ENCODE measurements at regions not wholly inside any gene's neighbourhood (a gene's known extent, or its start where the extent isn't known, plus 50 kb on each side); places are given as distances from the start of the nearest gene placed in this dataset.

- ATAC-seq (no peak), DNase-seq (ENCODE audit: low read depth, low spot score) (no peak)
- TF ChIP-seq ELF1 (IDR thresholded peaks at IDR 0.05; ENCODE audit: borderline replicate concordance, low read depth) (no peak), ATF3 (IDR thresholded peaks at IDR 0.05) (no peak), FOSL1 (IDR thresholded peaks at IDR 0.05; ENCODE audit: low read depth) (no peak), SP1 (IDR thresholded peaks at IDR 0.05; ENCODE audit: low read depth) (no peak)
- Histone ChIP-seq H3K27ac (ENCODE audit: low read depth, low read length) (no peak overlapping the region), H3K9me2 (ENCODE audit: insufficient read depth) (no peaks in the 10 kb centered on the region), H3K27me3 (ENCODE audit: insufficient read depth, low read length) (peaks cover 8% of the 10 kb centered on the region; the same call in 1 of the 2 replicates), H4K20me1 (ENCODE audit: insufficient read depth) (no peaks in the 10 kb centered on the region), H3K9me3 (ENCODE audit: control insufficient read depth in 1 of 2, insufficient read depth in 1 of 2, low read depth in 1 of 2, low read length in 2 of 2) (no peaks in the 10 kb centered on the region), H3K4me2 (ENCODE audit: low read length) (no peak overlapping the region), H3K36me3 (ENCODE audit: control insufficient read depth in 1 of 2, insufficient read depth in 2 of 2, low read length in 2 of 2) (no peaks in the 10 kb centered on the region), H3K9ac (ENCODE audit: low read length) (no peak overlapping the region), H3K4me1 (ENCODE audit: control insufficient read depth in 1 of 2, insufficient read depth in 2 of 2, low read length in 2 of 2) (peaks cover 8 to 15% of the 10 kb centered on the region in 2 experiments; a peak in 3 of 4 replicates), H3K4me3 (replicated peaks in 1 of 2; ENCODE audit: low read depth in 1 of 2, low read length in 2 of 2) (no peak overlapping the region), H2AFZ (ENCODE audit: low read depth, low read length, poor library complexity, severe bottlenecking) (no peak overlapping the region), H3K79me2 (ENCODE audit: insufficient read depth, low read length) (no peaks in the 10 kb centered on the region)
- POLR2A ChIA-PET = no interaction called here
- BruUV-seq (replicated peaks) = no TSS peak
- intact Hi-C loops (cut with micrococcal nuclease) = no loop called here
- RAD21 ChIA-PET (ENCODE audit: low non-redundant PET in 1 of 2, low total read pairs in 2 of 2, uncharacterized antibody in 2 of 2, unreplicated experiment in 2 of 2) = no interaction called here
- CTCF ChIA-PET = no interaction called here
Observed at GRCh38 chr3:127410678-127411077, 122.8 kb upstream of the PRR20G start.

- H3K9ac ChIP-seq (ENCODE audit: low read length) = no peak overlapping the region
- no peaks in the 10 kb centered on the region for H3K9me3 ChIP-seq (ENCODE audit: control insufficient read depth in 1 of 2, insufficient read depth in 1 of 2, low read depth in 1 of 2, low read length in 2 of 2)
- H4K20me1 ChIP-seq (ENCODE audit: insufficient read depth) = no peaks in the 10 kb centered on the region
- RAD21 ChIA-PET (ENCODE audit: low non-redundant PET in 1 of 2, low total read pairs in 2 of 2, uncharacterized antibody in 2 of 2, unreplicated experiment in 2 of 2) = no interaction called here
- intact Hi-C loops (cut with micrococcal nuclease) = no loop called here
- no peak overlapping the region for H3K4me3 ChIP-seq (replicated peaks in 1 of 2; ENCODE audit: low read depth in 1 of 2, low read length in 2 of 2)
- H3K9me2 ChIP-seq (ENCODE audit: insufficient read depth) = no peaks in the 10 kb centered on the region
- ATAC-seq (no peak), DNase-seq (ENCODE audit: low read depth, low spot score) (no peak)
- CTCF ChIA-PET = no interaction called here
- no peak overlapping the region for H3K4me2 ChIP-seq (ENCODE audit: low read length)
- no TSS peak for BruUV-seq (replicated peaks)
- peaks cover 8% of the 10 kb centered on the region; the same call in 1 of the 2 replicates for H3K27me3 ChIP-seq (ENCODE audit: insufficient read depth, low read length)
- TF ChIP-seq POLR2A (IDR thresholded peaks at IDR 0.05; ENCODE audit: borderline replicate concordance, extremely low read depth, insufficient read depth, insufficient read length) = no peak
- no peak for TF ChIP-seq EZH2 (IDR thresholded peaks at IDR 0.05)
- no peak for TF ChIP-seq RAD21 (IDR thresholded peaks at IDR 0.05; ENCODE audit: low read depth)
- TF ChIP-seq ZNF274 (IDR thresholded peaks at IDR 0.05; ENCODE audit: low read depth, low read length) = no peak
- no peak for TF ChIP-seq REST (IDR thresholded peaks at IDR 0.05; ENCODE audit: low read depth)
- TF ChIP-seq CTCF (IDR thresholded peaks at IDR 0.05 in 2 of 3, conservative IDR thresholded peaks at IDR 0.05 in 1 of 3; ENCODE audit: borderline replicate concordance in 1 of 3, insufficient read depth in 1 of 3, low read depth in 2 of 3, low read length in 2 of 3) = no peak
- no peak for TF ChIP-seq ZBTB33 (IDR thresholded peaks at IDR 0.05; ENCODE audit: extremely low read depth, insufficient replicate concordance, low read length)
- POLR2A ChIA-PET = no interaction called here
- H3K36me3 ChIP-seq (ENCODE audit: control insufficient read depth in 1 of 2, insufficient read depth in 2 of 2, low read length in 2 of 2) = no peaks in the 10 kb centered on the region
- peaks cover 8 to 20% of the 10 kb centered on the region in 2 experiments; a peak in 3 of 4 replicates for H3K4me1 ChIP-seq (ENCODE audit: control insufficient read depth in 1 of 2, insufficient read depth in 2 of 2, low read length in 2 of 2)
- no peak overlapping the region for H3K27ac ChIP-seq (ENCODE audit: low read depth, low read length)
- no peak overlapping the region for H2AFZ ChIP-seq (ENCODE audit: low read depth, low read length, poor library complexity, severe bottlenecking)
- no peaks in the 10 kb centered on the region for H3K79me2 ChIP-seq (ENCODE audit: insufficient read depth, low read length)
Observed at GRCh38 chr3:127410137-127410488, 122.3 kb upstream of the PRR20G start.

Measured in HCT116 (cell line).